Spinal cord (tissue), 9 donors: ENCODE measurements at regions not wholly inside any gene's neighbourhood (a gene's known extent, or its start where the extent isn't known, plus 50 kb on each side); places are given as distances from the start of the nearest gene placed in this dataset.

ENCODE experiments used
- DNase-seq, 6 donors: peaks; one replicate each; pipeline versions ENCODE4 v3.0.0 to v3.0.0-alpha.2; 2013 to 2015; ENCODE audit warnings: low spot score in 6 of 6, low read depth in 4 of 6
- H3K27ac ChIP-seq: one replicate; pipeline ENCODE4 v1.5.1; 2013; ENCODE audit warnings: low read depth, low read length, control low read depth
- H3K27me3 ChIP-seq: one replicate; pipeline ENCODE4 v1.6.1; 2013; ENCODE audit warnings: low read length; ENCODE audit not compliant: control insufficient read depth, insufficient read depth
- H3K36me3 ChIP-seq: one replicate; pipeline ENCODE4 v1.6.1; 2013; ENCODE audit warnings: low read length; ENCODE audit not compliant: control insufficient read depth, insufficient read depth
- H3K4me1 ChIP-seq: one replicate; pipeline ENCODE4 v1.6.1; 2013; ENCODE audit warnings: low read length; ENCODE audit not compliant: control insufficient read depth, insufficient read depth
- H3K4me3 ChIP-seq: one replicate; pipeline ENCODE4 v1.5.1; 2013; ENCODE audit warnings: low read depth, low read length, control low read depth
- H3K9me3 ChIP-seq: one replicate; pipeline ENCODE4 v1.6.1; 2013; ENCODE audit warnings: low read length; ENCODE audit not compliant: control insufficient read depth, insufficient read depth
- WGBS: methylation state at CpG from one replicate; pipeline ENCODE4 v1.1.5; 2013; ENCODE audit warnings: missing lambda C conversion rate; ENCODE audit not compliant: insufficient coverage; 5-methylcytosine and 5-hydroxymethylcytosine counted together
- donor health status: healthy.

- Histone ChIP-seq H3K9me3 (peaks cover 3% of the 10 kb centered on the region), H3K36me3 (no peaks in the 10 kb centered on the region), H3K4me3 (no peak overlapping the region), H3K27ac (no peak overlapping the region), H3K4me1 (peaks cover 21% of the 10 kb centered on the region), H3K27me3 (no peaks in the 10 kb centered on the region)
- no peak for DNase-seq
- whole genome bisulfite sequencing, result 85% methylated on average over 12 of the region's 12 CpGs
Observed at GRCh38 chr20:24765316-24766142, 183.5 kb upstream of the CST7 start.

- H3K27ac ChIP-seq, result no peak overlapping the region
Observed at GRCh38 chr20:24766143-24766527, 182.9 kb upstream of the CST7 start.

GRCh38 chr20:24766826-24767622 lies 182.0 kb upstream of the CST7 start:
- H3K4me1 ChIP-seq, result peaks cover 21% of the 10 kb centered on the region
- no peak overlapping the region for H3K4me3 ChIP-seq
- H3K9me3 ChIP-seq, result no peaks in the 10 kb centered on the region
- no peaks in the 10 kb centered on the region for H3K36me3 ChIP-seq
- no peaks in the 10 kb centered on the region for H3K27me3 ChIP-seq
- H3K27ac ChIP-seq, result no peak overlapping the region
- WGBS, result 92% methylated on average over 7 of the region's 7 CpGs
- no peak for DNase-seq

More at GRCh38 chr20:24766143-24766527, 182.9 kb upstream of the CST7 start:
- Histone ChIP-seq H3K9me3 (no peaks in the 10 kb centered on the region), H3K36me3 (no peaks in the 10 kb centered on the region), H3K4me1 (peaks cover 21% of the 10 kb centered on the region), H3K4me3 (no peak overlapping the region), H3K27me3 (no peaks in the 10 kb centered on the region)
- 86% methylated on average over 1 of the region's 2 CpGs for WGBS
- DNase-seq, result no peak

GRCh38 chr20:24767623-24768100 lies 181.4 kb upstream of the CST7 start:
- H3K9me3 ChIP-seq, result no peaks in the 10 kb centered on the region
- no peak overlapping the region for H3K4me3 ChIP-seq
- H3K27me3 ChIP-seq, result no peaks in the 10 kb centered on the region
- no peaks in the 10 kb centered on the region for H3K36me3 ChIP-seq
- no peak overlapping the region for H3K27ac ChIP-seq
- no peak for DNase-seq
- 87% methylated on average over 4 of the region's 4 CpGs for WGBS
- peaks cover 21% of the 10 kb centered on the region for H3K4me1 ChIP-seq

- 36% methylated on average over 2 of the region's 4 CpGs for WGBS
- no peak overlapping the region for H3K4me3 ChIP-seq
- no peaks in the 10 kb centered on the region for H3K36me3 ChIP-seq
- no peak overlapping the region for H3K27ac ChIP-seq
- H3K9me3 ChIP-seq, result no peaks in the 10 kb centered on the region
- peak in 1 of 6 donors; percentile 67 for DNase-seq
- H3K27me3 ChIP-seq, result no peaks in the 10 kb centered on the region
- H3K4me1 ChIP-seq, result peaks cover 21% of the 10 kb centered on the region
Observed at GRCh38 chr20:24768201-24768636, 180.8 kb upstream of the CST7 start.

GRCh38 chr20:24768713-24769601 lies 180.1 kb upstream of the CST7 start:
- no peak overlapping the region for H3K4me3 ChIP-seq
- H3K9me3 ChIP-seq, result no peaks in the 10 kb centered on the region
- H3K4me1 ChIP-seq, result peaks cover 21% of the 10 kb centered on the region
- no peak overlapping the region for H3K27ac ChIP-seq
- peak in 1 of 6 donors; percentile 37 for DNase-seq
- no peaks in the 10 kb centered on the region for H3K36me3 ChIP-seq
- 75% methylated on average over 3 of the region's 10 CpGs for WGBS
- H3K27me3 ChIP-seq, result no peaks in the 10 kb centered on the region

- DNase-seq, result no peak
- Histone ChIP-seq H3K4me3 (no peak overlapping the region), H3K36me3 (no peaks in the 10 kb centered on the region), H3K9me3 (no peaks in the 10 kb centered on the region), H3K27me3 (no peaks in the 10 kb centered on the region), H3K27ac (no peak overlapping the region), H3K4me1 (peaks cover 12% of the 10 kb centered on the region)
- WGBS, result 94% methylated on average over 16 of the region's 18 CpGs
Observed at GRCh38 chr20:24769878-24770627, 179.0 kb upstream of the CST7 start.

- 91% methylated on average over 14 of the region's 17 CpGs for whole genome bisulfite sequencing
- DNase-seq, result no peak
Observed at GRCh38 chr20:24770628-24771541, 178.2 kb upstream of the CST7 start.

More at GRCh38 chr20:24770628-24771541, 178.2 kb upstream of the CST7 start:
- Histone ChIP-seq H3K36me3 (no peaks in the 10 kb centered on the region), H3K27ac (no peak overlapping the region), H3K27me3 (no peaks in the 10 kb centered on the region), H3K4me3 (no peak overlapping the region), H3K9me3 (no peaks in the 10 kb centered on the region), H3K4me1 (peaks cover 12% of the 10 kb centered on the region)
